K562 (cell line): ENCODE measurements at regions not wholly inside any gene's neighbourhood (a gene's known extent, or its start where the extent isn't known, plus 50 kb on each side); places are given as distances from the start of the nearest gene placed in this dataset.

ENCODE experiments used
- ATAC-seq: fragments of 200-7000 bp; cut with Tn5 transposase; 3 replicates; pipeline ENCODE4 v1.9.1; 2020; ENCODE audit warnings: moderate library complexity
- BruUV-seq: library from RNA; stranded (reverse); fragments of 400-500 nt; replicated peaks from 2 replicates; lab custom pipeline; 2021; lab: Mats Ljungman, UMichigan
- CTCF ChIA-PET: fragments of 300-600 bp; formaldehyde crosslinking; extraction: SDS; loops from one replicate; lab custom pipeline; 2021; ENCODE audit warnings: low intra/inter-chr PET ratio; lab: Yijun Ruan, JAX
- POLR2A ChIA-PET: fragments of 300-600, 350-650 bp; sonication (Branson Sonifier 250); formaldehyde crosslinking; extraction: SDS; loops from one replicate; lab custom pipeline; 2021; ENCODE audit warnings: antibody characterized with exemption, inconsistent platforms; lab: Yijun Ruan, JAX
- DNase-seq, 4 experiments: peaks; one replicate each; pipeline versions ENCODE4 v3.0.0 to v3.0.0-alpha.2; 2011 to 2018; ENCODE audit warnings: low spot score in 3 of 4, mixed read lengths in 3 of 4; ENCODE audit errors: extremely low read depth in 1 of 4
- FAIRE-seq: peaks from 2 replicates; lab custom pipeline; 2011; peaks lifted over from hg19 to GRCh38; lab: Jason Lieb, UNC
- H2AFZ ChIP-seq: 2 replicates; pipeline ENCODE4 v1.6.0; 2011; ENCODE audit warnings: low read depth, low read length, control low read depth, inconsistent platforms
- H3K27ac ChIP-seq: fragments of 200-600 bp; 3 replicates; pipeline ENCODE4 v1.8.0; 2011; ENCODE audit warnings: low read depth, mild to moderate bottlenecking, control low read depth, inconsistent platforms, low read length, moderate library complexity, mixed read lengths; ENCODE audit errors: extremely low read depth
- H3K27me3 ChIP-seq, 2 experiments: fragments of 300-600 bp in 1 of 2; 2 replicates in 1 of 2; 3 replicates in 1 of 2; pipeline versions ENCODE4 v1.6.0 to v1.8.0; 2011; ENCODE audit warnings: inconsistent platforms in 2 of 2, low read length in 2 of 2, mild to moderate bottlenecking in 1 of 2, mixed read lengths in 1 of 2, moderate library complexity in 1 of 2; ENCODE audit not compliant: control insufficient read depth in 2 of 2, insufficient read depth in 2 of 2
- H3K36me3 ChIP-seq: fragments of 300-600 bp; 3 replicates; pipeline ENCODE4 v1.8.0; 2011; ENCODE audit warnings: mild to moderate bottlenecking, low read length, inconsistent platforms; ENCODE audit not compliant: control insufficient read depth, insufficient read depth
- H3K4me1 ChIP-seq, 2 experiments: fragments of 200-600 bp in 1 of 2; replicated peaks in 1 of 2; 2 replicates in 1 of 2; 3 replicates in 1 of 2; pipeline versions ENCODE4 v1.5.1 to v1.8.0; 2011; ENCODE audit warnings: inconsistent platforms in 2 of 2, low read length in 2 of 2, mild to moderate bottlenecking in 1 of 2, mixed read lengths in 1 of 2, moderate library complexity in 1 of 2; ENCODE audit not compliant: control insufficient read depth in 2 of 2, insufficient read depth in 2 of 2
- H3K4me2 ChIP-seq: 2 replicates; pipeline ENCODE4 v1.6.1; 2011; ENCODE audit warnings: low read length, control low read depth, inconsistent platforms, mixed read lengths; ENCODE audit not compliant: insufficient read depth
- H3K4me3 ChIP-seq: fragments of 200-600 bp; sonication (generic), shearing (Covaris generic); 2 replicates; pipeline ENCODE4 v1.5.1; 2016; ENCODE audit warnings: control low read depth, inconsistent platforms
- H3K79me2 ChIP-seq: fragments of 200-600 bp; 3 replicates; pipeline ENCODE4 v1.8.0; 2011; ENCODE audit warnings: low read length, inconsistent platforms; ENCODE audit not compliant: control insufficient read depth, insufficient read depth
- H3K9ac ChIP-seq, 2 experiments: 2 replicates each; pipeline versions ENCODE4 v1.6.0 to v1.6.1; 2011; ENCODE audit warnings: low read depth in 2 of 2, low read length in 2 of 2, control low read depth in 1 of 2, inconsistent platforms in 1 of 2, mild to moderate bottlenecking in 1 of 2, mixed read lengths in 1 of 2; ENCODE audit not compliant: insufficient read depth in 1 of 2
- H3K9me1 ChIP-seq: one replicate; pipeline ENCODE4 v1.6.0; 2011; ENCODE audit warnings: inconsistent platforms, mild to moderate bottlenecking, low read length, moderate library complexity; ENCODE audit not compliant: control insufficient read depth, insufficient read depth
- H3K9me3 ChIP-seq: replicated peaks from 2 replicates; pipeline ENCODE4 v1.5.1; 2011; ENCODE audit warnings: low read depth, low read length, inconsistent platforms; ENCODE audit not compliant: control insufficient read depth, insufficient read depth
- H4K20me1 ChIP-seq: replicated peaks from 2 replicates; pipeline ENCODE4 v1.6.1; 2011; ENCODE audit warnings: low read length, inconsistent platforms, mixed read lengths; ENCODE audit not compliant: control insufficient read depth, insufficient read depth
- BCL6 ChIP-seq: fragments of 250-450 bp; sonication (Bioruptor Pico); IDR thresholded peaks from 2 replicates; pipeline ENCODE4 v1.4.0; 2020
- BRF2 ChIP-seq: IDR thresholded peaks from 3 replicates; pipeline ENCODE4 v1.6.1; 2011; ENCODE audit warnings: borderline replicate concordance, mild to moderate bottlenecking; ENCODE audit not compliant: insufficient read length, insufficient read depth
- C11orf30 ChIP-seq: fragments of 450-650 bp; IDR thresholded peaks from 2 replicates; pipeline ENCODE4 v1.6.1; 2016; ENCODE audit warnings: low read depth, mild to moderate bottlenecking
- FOXJ3 ChIP-seq: sonication (generic); formaldehyde crosslinking; IDR thresholded peaks from 2 replicates; pipeline ENCODE4 v1.4.0; 2020; ENCODE audit warnings: mild to moderate bottlenecking, missing genetic modification reagents
- ILF3 ChIP-seq: fragments of 450-650 bp; IDR thresholded peaks from 2 replicates; pipeline ENCODE4 v1.6.1; 2018; ENCODE audit warnings: antibody characterized with exemption, mild to moderate bottlenecking, moderate library complexity, borderline replicate concordance
- MECOM ChIP-seq: fragments of 250-450 bp; sonication (Bioruptor Pico); IDR thresholded peaks from 2 replicates; pipeline ENCODE4 v1.8.0; 2022; ENCODE audit warnings: inconsistent platforms
- NR4A1 ChIP-seq, 2 experiments: fragments of 250-450 bp in 1 of 2; fragments of 450-650 bp in 1 of 2; sonication (Bioruptor Pico) in 1 of 2; IDR thresholded peaks; 2 replicates each; pipeline versions ENCODE4 v1.4.0 to v1.6.1; 2016 to 2020; ENCODE audit warnings: mild to moderate bottlenecking in 2 of 2, missing compliant biosample characterization in 1 of 2, missing genetic modification characterization in 1 of 2, moderate library complexity in 1 of 2
- PHF8 ChIP-seq: fragments of 200-600 bp; sonication (generic); IDR thresholded peaks from 2 replicates; pipeline ENCODE4 v1.6.1; 2012; ENCODE audit warnings: mixed run types, mild to moderate bottlenecking, inconsistent platforms, low read length, moderate library complexity, borderline replicate concordance
- RNF219 ChIP-seq: fragments of 250-450 bp; sonication (Bioruptor Pico); IDR thresholded peaks from 2 replicates; pipeline ENCODE4 v1.5.0; 2022; ENCODE audit warnings: mild to moderate bottlenecking
- SOX6 ChIP-seq: fragments of 450-650 bp; IDR thresholded peaks from 2 replicates; pipeline ENCODE4 v1.6.1; 2014; ENCODE audit warnings: mild to moderate bottlenecking
- ZBTB17 ChIP-seq: fragments of 450-650 bp; formaldehyde crosslinking; IDR thresholded peaks from 2 replicates; pipeline ENCODE4 v1.4.0; 2020; ENCODE audit warnings: mild to moderate bottlenecking
- ZFPM2 ChIP-seq: fragments of 250-450 bp; sonication (Bioruptor Pico); IDR thresholded peaks from 2 replicates; pipeline ENCODE4 v1.5.1; 2022; ENCODE audit warnings: mild to moderate bottlenecking
- WGBS: fragments of 100-300 bp; shearing (Covaris generic); methylation state at CpG from one replicate; pipeline ENCODE4 v1.1.6; 2016; ENCODE audit warnings: low coverage, mixed read lengths; ENCODE audit not compliant: insufficient coverage; ENCODE audit errors: missing lambda C conversion rate; 5-methylcytosine and 5-hydroxymethylcytosine counted together
- in situ Hi-C: fragments of 300-500 bp; cut with MboI; formaldehyde crosslinking; loops from 4 replicates; pipeline ENCODE4 v1.15.0; 2018; ENCODE audit warnings: inconsistent platforms, mixed read lengths
- intact Hi-C: fragments of 100-400 bp; cut with micrococcal nuclease; formaldehyde crosslinking; loops from 2 replicates; pipeline ENCODE4 v1.14.2; 2022

DNA sequence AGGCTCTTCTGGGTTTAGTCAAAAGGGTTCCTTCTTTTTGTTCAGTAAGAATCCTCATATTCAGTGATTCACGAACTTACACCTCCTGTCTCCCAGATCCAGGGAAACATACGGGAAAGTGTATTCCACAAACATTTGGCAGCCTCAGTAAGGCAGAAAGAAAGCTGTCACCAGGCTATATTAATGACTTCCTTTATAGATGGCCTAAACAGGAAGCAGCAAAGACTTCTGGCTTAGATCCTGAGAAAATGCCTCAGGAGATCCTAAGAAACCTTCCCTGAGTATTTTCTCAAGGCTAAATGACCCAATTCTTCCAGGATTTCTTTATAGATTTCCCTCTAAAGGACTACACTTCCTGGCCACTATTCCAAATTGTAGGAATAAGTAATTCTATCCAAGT is 1995.5 kb upstream of the CELF4 start:
- in situ Hi-C loops (no loop called here), intact Hi-C loops (no loop called here)
- H3K9me1 ChIP-seq = no peaks in the 10 kb centered on the region
- H3K36me3 ChIP-seq = no peaks in the 10 kb centered on the region
- ATAC-seq (no peak), FAIRE-seq (no peak), DNase-seq (no peak)
- no peaks in the 10 kb centered on the region for H3K79me2 ChIP-seq
- no peaks in the 10 kb centered on the region for H3K9me3 ChIP-seq
- H3K27ac ChIP-seq = no peak overlapping the region
- H3K4me3 ChIP-seq = no peak overlapping the region
- no TSS peak for BruUV-seq
- no peak overlapping the region for H2AFZ ChIP-seq
- H3K9ac ChIP-seq = no peak overlapping the region
- ChIA-PET CTCF (no interaction called here), POLR2A (no interaction called here)
- H3K4me1 ChIP-seq = no peaks in the 10 kb centered on the region
- H3K4me2 ChIP-seq = no peak overlapping the region
- 0% methylated on average over 2 of the region's 2 CpGs for WGBS
- TF ChIP-seq MECOM (CRISPR knock-in tag) (no peak), BCL6 (CRISPR knock-in tag) (no peak), BRF2 (no peak), RNF219 (CRISPR knock-in tag) (no peak), NR4A1 (CRISPR knock-in tag; IDR thresholded peaks at IDR 0.05) (no peak), NR4A1 (tag; IDR thresholded peaks at IDR 0.05) (no peak), ZBTB17 (no peak), ILF3 (no peak), PHF8 (no peak), SOX6 (no peak), ZFPM2 (CRISPR knock-in tag) (no peak), C11orf30 (no peak), FOXJ3 (CRISPR knock-in tag) (no peak)
- no peaks in the 10 kb centered on the region for H4K20me1 ChIP-seq
- no peaks in the 10 kb centered on the region for H3K27me3 ChIP-seq
